HEK293 (cell line): ENCODE measurements at regions not wholly inside any gene's neighbourhood (a gene's known extent, or its start where the extent isn't known, plus 50 kb on each side); places are given as distances from the start of the nearest gene placed in this dataset.
A peak's percentile ranks its signal among the peaks of the same experiment; 100 is the strongest.

ENCODE experiments used
- CTCF ChIA-PET: fragments of 350-600 bp; formaldehyde crosslinking; extraction: SDS; loops from one replicate; lab custom pipeline; 2021; ENCODE audit warnings: antibody characterized with exemption; lab: Yijun Ruan, JAX
- POLR2A ChIA-PET: fragments of 300-600 bp; formaldehyde crosslinking; extraction: SDS; loops from one replicate; lab custom pipeline; 2020; ENCODE audit warnings: antibody characterized with exemption, inconsistent platforms; lab: Yijun Ruan, JAX
- H3K27ac ChIP-seq: fragments of 200-500 bp; sonication (Bioruptor generic); 2 replicates; pipeline ENCODE4 v1.5.1; 2014; ENCODE audit warnings: low read depth, low read length, control low read depth, inconsistent platforms; ENCODE audit errors: extremely low read depth
- H3K36me3 ChIP-seq, 2 experiments: fragments of 200-500 bp in 1 of 2; sonication (Bioruptor generic) in 1 of 2; 1 replicate in 1 of 2; 2 replicates in 1 of 2; pipeline ENCODE4 v1.5.1; 2014 to 2017; ENCODE audit warnings: inconsistent platforms in 2 of 2, low read length in 2 of 2; ENCODE audit not compliant: control insufficient read depth in 2 of 2, insufficient read depth in 1 of 2
- H3K4me1 ChIP-seq: fragments of 200-500 bp; sonication (Bioruptor generic); 2 replicates; pipeline ENCODE4 v1.5.1; 2014; ENCODE audit warnings: mild to moderate bottlenecking, low read length, inconsistent platforms; ENCODE audit not compliant: control insufficient read depth, insufficient read depth
- H3K4me3 ChIP-seq: 2 replicates; pipeline ENCODE4 v1.5.1; 2011; ENCODE audit warnings: low read depth, mild to moderate bottlenecking, control low read depth, low read length, moderate library complexity
- H3K9me3 ChIP-seq: fragments of 200-500 bp; sonication (Bioruptor generic); 2 replicates; pipeline ENCODE4 v1.5.1; 2014; ENCODE audit warnings: low read depth, low read length, inconsistent platforms; ENCODE audit not compliant: control insufficient read depth, insufficient read depth
- FEZF1 ChIP-seq: fragments of 450-650 bp; formaldehyde crosslinking; IDR thresholded peaks from 2 replicates; pipeline ENCODE4 v1.5.1; 2016; ENCODE audit warnings: missing biosample characterization, missing genetic modification characterization
- IKZF3 ChIP-seq: fragments of 450-650 bp; IDR thresholded peaks from 2 replicates; pipeline ENCODE4 v1.5.0; 2018; ENCODE audit warnings: missing biosample characterization, mild to moderate bottlenecking, missing genetic modification characterization, moderate library complexity
- KLF16 ChIP-seq: fragments of 450-650 bp; formaldehyde crosslinking; IDR thresholded peaks from 2 replicates; pipeline ENCODE4 v1.5.1; 2017; ENCODE audit warnings: missing biosample characterization, missing genetic modification characterization
- MEIS1 ChIP-seq: sonication (generic); formaldehyde crosslinking; IDR thresholded peaks from 2 replicates; pipeline ENCODE4 v1.8.1; 2022; ENCODE audit warnings: missing genetic modification reagents, mild to moderate bottlenecking, borderline replicate concordance
- OSR2 ChIP-seq: fragments of 450-650 bp; formaldehyde crosslinking; IDR thresholded peaks from 2 replicates; pipeline ENCODE4 v1.5.1; 2016; ENCODE audit warnings: missing biosample characterization, missing genetic modification characterization
- PATZ1 ChIP-seq: fragments of 450-650 bp; formaldehyde crosslinking; IDR thresholded peaks from 2 replicates; pipeline ENCODE4 v1.5.1; 2016; ENCODE audit warnings: missing biosample characterization, missing genetic modification characterization
- PRDM10 ChIP-seq: fragments of 450-650 bp; formaldehyde crosslinking; IDR thresholded peaks from 2 replicates; pipeline ENCODE4 v1.5.1; 2016; ENCODE audit warnings: missing biosample characterization, missing genetic modification characterization
- TSHZ1 ChIP-seq: fragments of 450-650 bp; formaldehyde crosslinking; IDR thresholded peaks from 2 replicates; pipeline ENCODE4 v1.5.1; 2016; ENCODE audit warnings: missing biosample characterization, missing genetic modification characterization, borderline replicate concordance
- ZBTB21 ChIP-seq: fragments of 450-650 bp; formaldehyde crosslinking; IDR thresholded peaks from 2 replicates; pipeline ENCODE4 v1.5.1; 2017; ENCODE audit warnings: missing biosample characterization, missing genetic modification characterization
- ZBTB48 ChIP-seq: fragments of 450-650 bp; formaldehyde crosslinking; IDR thresholded peaks from 2 replicates; pipeline ENCODE4 v1.5.1; 2016; ENCODE audit warnings: missing biosample characterization, missing genetic modification characterization
- ZFHX2 ChIP-seq: fragments of 450-650 bp; formaldehyde crosslinking; conservative IDR thresholded peaks from 2 replicates; pipeline ENCODE4 v1.5.1; 2016; ENCODE audit warnings: missing biosample characterization, missing genetic modification characterization
- ZNF133 ChIP-seq: fragments of 450-650 bp; formaldehyde crosslinking; IDR thresholded peaks from 2 replicates; pipeline ENCODE4 v1.5.1; 2016; ENCODE audit warnings: missing biosample characterization, missing genetic modification characterization
- ZNF366 ChIP-seq: fragments of 450-650 bp; formaldehyde crosslinking; conservative IDR thresholded peaks from 2 replicates; pipeline ENCODE4 v1.5.1; 2016; ENCODE audit warnings: missing biosample characterization, missing genetic modification characterization
- ZNF391 ChIP-seq: fragments of 450-650 bp; formaldehyde crosslinking; IDR thresholded peaks from 2 replicates; pipeline ENCODE4 v1.5.1; 2016; ENCODE audit warnings: low read depth, missing biosample characterization, missing genetic modification characterization, borderline replicate concordance
- ZNF394 ChIP-seq: fragments of 450-650 bp; formaldehyde crosslinking; IDR thresholded peaks from 2 replicates; pipeline ENCODE4 v1.5.1; 2016; ENCODE audit warnings: missing biosample characterization, missing genetic modification characterization, mild to moderate bottlenecking, moderate library complexity, borderline replicate concordance
- ZNF398 ChIP-seq: fragments of 450-650 bp; formaldehyde crosslinking; IDR thresholded peaks from 2 replicates; pipeline ENCODE4 v1.5.1; 2017; ENCODE audit warnings: missing biosample characterization, missing genetic modification characterization
- ZNF510 ChIP-seq: fragments of 450-650 bp; formaldehyde crosslinking; IDR thresholded peaks from 2 replicates; pipeline ENCODE4 v1.5.1; 2018; ENCODE audit warnings: mild to moderate bottlenecking, missing genetic modification characterization, missing biosample characterization; ENCODE audit not compliant: insufficient replicate concordance
- ZNF544 ChIP-seq: fragments of 450-650 bp; formaldehyde crosslinking; IDR thresholded peaks from 2 replicates; pipeline ENCODE4 v1.5.0; 2017; ENCODE audit warnings: missing biosample characterization, missing genetic modification characterization
- ZNF639 ChIP-seq: fragments of 450-650 bp; formaldehyde crosslinking; IDR thresholded peaks from 2 replicates; pipeline ENCODE4 v1.5.1; 2016; ENCODE audit warnings: missing biosample characterization, missing genetic modification characterization
- ZNF670 ChIP-seq: fragments of 450-650 bp; formaldehyde crosslinking; IDR thresholded peaks from 2 replicates; pipeline ENCODE4 v1.5.1; 2016; ENCODE audit warnings: missing biosample characterization, missing genetic modification characterization, low read depth
- ZNF843 ChIP-seq: fragments of 450-650 bp; formaldehyde crosslinking; IDR thresholded peaks from 2 replicates; pipeline ENCODE4 v1.5.1; 2016; ENCODE audit warnings: missing biosample characterization, missing genetic modification characterization
- ZXDB ChIP-seq: fragments of 450-650 bp; formaldehyde crosslinking; IDR thresholded peaks from 2 replicates; pipeline ENCODE4 v1.5.1; 2016; ENCODE audit warnings: missing biosample characterization, missing genetic modification characterization
- TF ChIP-seq, protein P1 (sequence below): fragments of 450-650 bp; formaldehyde crosslinking; IDR thresholded peaks from 2 replicates; pipeline ENCODE4 v1.5.1; 2016; ENCODE audit warnings: missing biosample characterization, missing genetic modification characterization

GRCh38 chr14:22268875-22269274 lies 320.1 kb downstream of the DAD1 start:
- POLR2A ChIA-PET, result no interaction called here
- CTCF ChIA-PET, result interaction anchor here (0.6 to 2.5 kb wide), 8 partner anchors 9 to 349 kb away, joined by 3 to 19 read pairs (median 4); no protein-coding TSS in a partner anchor
- TF ChIP-seq IKZF3 (no peak), ZNF670 (no peak), ZNF639 (no peak), ZNF398 (peak; percentile 53), ZFHX2 (peak; percentile 23; the same call in 1 of the 2 replicates), ZXDB (peak; percentile 50; the same call in 1 of the 2 replicates), ZBTB48 (tag by site-specific recombination) (no peak), ZNF394 (tag by site-specific recombination) (0 out of 2 replicates have a peak, but pooled peaks have one; percentile 15), KLF16 (tag by site-specific recombination) (peak; percentile 37; the same call in 1 of the 2 replicates), ZNF510 (tag by site-specific recombination) (no peak), MEIS1 (CRISPR knock-in tag) (no peak), FEZF1 (tag by site-specific recombination) (peak; percentile 63), PATZ1 (tag by site-specific recombination) (peak; percentile 31; the same call in 1 of the 2 replicates), ZNF544 (tag by site-specific recombination) (no peak), TSHZ1 (tag by site-specific recombination) (peak; percentile 32; the same call in 1 of the 2 replicates), ZBTB21 (no peak), ZNF366 (tag by site-specific recombination) (peak; percentile 46; the same call in 1 of the 2 replicates), PRDM10 (no peak), OSR2 (tag by site-specific recombination) (peak; percentile 63), ZNF133 (tag by site-specific recombination) (no peak), ZNF391 (tag by site-specific recombination) (no peak), ZNF843 (peak; percentile 71)
- TF ChIP-seq, protein P1, sequence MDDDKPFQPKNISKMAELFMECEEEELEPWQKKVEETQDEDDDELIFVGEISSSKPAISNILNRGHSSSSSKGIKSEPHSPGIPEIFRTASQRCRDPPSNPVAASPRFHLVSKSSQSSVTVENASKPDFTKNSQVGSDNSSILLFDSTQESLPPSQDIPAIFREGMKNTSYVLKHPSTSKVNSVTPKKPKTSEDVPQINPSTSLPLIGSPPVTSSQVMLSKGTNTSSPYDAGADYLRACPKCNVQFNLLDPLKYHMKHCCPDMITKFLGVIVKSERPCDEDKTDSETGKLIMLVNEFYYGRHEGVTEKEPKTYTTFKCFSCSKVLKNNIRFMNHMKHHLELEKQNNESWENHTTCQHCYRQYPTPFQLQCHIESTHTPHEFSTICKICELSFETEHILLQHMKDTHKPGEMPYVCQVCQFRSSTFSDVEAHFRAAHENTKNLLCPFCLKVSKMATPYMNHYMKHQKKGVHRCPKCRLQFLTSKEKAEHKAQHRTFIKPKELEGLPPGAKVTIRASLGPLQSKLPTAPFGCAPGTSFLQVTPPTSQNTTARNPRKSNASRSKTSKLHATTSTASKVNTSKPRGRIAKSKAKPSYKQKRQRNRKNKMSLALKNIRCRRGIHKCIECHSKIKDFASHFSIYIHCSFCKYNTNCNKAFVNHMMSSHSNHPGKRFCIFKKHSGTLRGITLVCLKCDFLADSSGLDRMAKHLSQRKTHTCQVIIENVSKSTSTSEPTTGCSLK (tag by site-specific recombination), result no peak

More at GRCh38 chr14:22268875-22269274, 320.1 kb downstream of the DAD1 start:
- Histone ChIP-seq H3K4me1 (peaks cover 11% of the 10 kb centered on the region), H3K4me3 (no peak overlapping the region), H3K9me3 (no peaks in the 10 kb centered on the region), H3K27ac (no peak overlapping the region), H3K36me3 (no peaks in the 10 kb centered on the region)
